ENCODE measurements at regions not wholly inside any gene's neighbourhood (a gene's known extent, or its start where the extent isn't known, plus 50 kb on each side); places are given as distances from the start of the nearest gene placed in this dataset.

GRCh38 chr13:65882810-65883209 is 1347.3 kb downstream of the PCDH9 start:
- no peak overlapping the region for H3K4me3 ChIP-seq (replicated peaks; ENCODE audit: low read depth, low read length)
- H3K36me3 ChIP-seq (ENCODE audit: control insufficient read depth, insufficient read depth, low read length): no peaks in the 10 kb centered on the region
- no peaks in the 10 kb centered on the region for H3K27me3 ChIP-seq (replicated peaks; ENCODE audit: control insufficient read depth, insufficient read depth, low read length)
- TF ChIP-seq CTCF (IDR thresholded peaks at IDR 0.05; ENCODE audit: insufficient read depth, low read length, poor library complexity, severe bottlenecking): no peak
- DNase-seq (ENCODE audit: extremely low read depth, insufficient read length): no peak

- Histone ChIP-seq H3K4me3 (replicated peaks; ENCODE audit: low read depth, low read length) (no peak overlapping the region), H3K36me3 (ENCODE audit: control insufficient read depth, insufficient read depth, low read length) (no peaks in the 10 kb centered on the region), H3K27me3 (replicated peaks; ENCODE audit: control insufficient read depth, insufficient read depth, low read length) (no peaks in the 10 kb centered on the region)
- no peak for TF ChIP-seq CTCF (IDR thresholded peaks at IDR 0.05; ENCODE audit: insufficient read depth, low read length, poor library complexity, severe bottlenecking)
- DNase-seq (ENCODE audit: extremely low read depth, insufficient read length): no peak
Measured at GRCh38 chr13:65881561-65882155, 1348.5 kb downstream of the PCDH9 start.

- Histone ChIP-seq H3K27me3 (replicated peaks; ENCODE audit: control insufficient read depth, insufficient read depth, low read length) (no peaks in the 10 kb centered on the region), H3K4me3 (replicated peaks; ENCODE audit: low read depth, low read length) (no peak overlapping the region), H3K36me3 (ENCODE audit: control insufficient read depth, insufficient read depth, low read length) (no peaks in the 10 kb centered on the region)
- TF ChIP-seq CTCF (IDR thresholded peaks at IDR 0.05; ENCODE audit: insufficient read depth, low read length, poor library complexity, severe bottlenecking): no peak
- DNase-seq (ENCODE audit: extremely low read depth, insufficient read length): no peak
Measured at GRCh38 chr13:65875031-65875430, 1355.1 kb downstream of the PCDH9 start.

- DNase-seq (ENCODE audit: extremely low read depth, insufficient read length): no peak
- Histone ChIP-seq H3K27me3 (replicated peaks; ENCODE audit: control insufficient read depth, insufficient read depth, low read length) (no peaks in the 10 kb centered on the region), H3K36me3 (ENCODE audit: control insufficient read depth, insufficient read depth, low read length) (no peaks in the 10 kb centered on the region), H3K4me3 (replicated peaks; ENCODE audit: low read depth, low read length) (no peak overlapping the region)
- no peak for TF ChIP-seq CTCF (IDR thresholded peaks at IDR 0.05; ENCODE audit: insufficient read depth, low read length, poor library complexity, severe bottlenecking)
Measured at GRCh38 chr13:65872448-65872847, 1357.7 kb downstream of the PCDH9 start.

- Histone ChIP-seq H3K27me3 (replicated peaks; ENCODE audit: control insufficient read depth, insufficient read depth, low read length) (no peaks in the 10 kb centered on the region), H3K4me3 (replicated peaks; ENCODE audit: low read depth, low read length) (no peak overlapping the region), H3K36me3 (ENCODE audit: control insufficient read depth, insufficient read depth, low read length) (no peaks in the 10 kb centered on the region)
- no peak for TF ChIP-seq CTCF (IDR thresholded peaks at IDR 0.05; ENCODE audit: insufficient read depth, low read length, poor library complexity, severe bottlenecking)
- no peak for DNase-seq (ENCODE audit: extremely low read depth, insufficient read length)
Measured at GRCh38 chr13:65868884-65869283, 1361.3 kb downstream of the PCDH9 start.

GRCh38 chr13:65868099-65868498 is 1362.0 kb downstream of the PCDH9 start:
- Histone ChIP-seq H3K27me3 (replicated peaks; ENCODE audit: control insufficient read depth, insufficient read depth, low read length) (no peaks in the 10 kb centered on the region), H3K36me3 (ENCODE audit: control insufficient read depth, insufficient read depth, low read length) (no peaks in the 10 kb centered on the region), H3K4me3 (replicated peaks; ENCODE audit: low read depth, low read length) (no peak overlapping the region)
- DNase-seq (ENCODE audit: extremely low read depth, insufficient read length): no peak
- no peak for TF ChIP-seq CTCF (IDR thresholded peaks at IDR 0.05; ENCODE audit: insufficient read depth, low read length, poor library complexity, severe bottlenecking)
